ENCODE measurements at regions not wholly inside any gene's neighbourhood (a gene's known extent, or its start where the extent isn't known, plus 50 kb on each side); places are given as distances from the start of the nearest gene placed in this dataset.
"Not testable (repeated sequence)": the region's sequence is repeated elsewhere in the genome, so short reads cannot be mapped to it uniquely, and the experiment has no call there.

DNA sequence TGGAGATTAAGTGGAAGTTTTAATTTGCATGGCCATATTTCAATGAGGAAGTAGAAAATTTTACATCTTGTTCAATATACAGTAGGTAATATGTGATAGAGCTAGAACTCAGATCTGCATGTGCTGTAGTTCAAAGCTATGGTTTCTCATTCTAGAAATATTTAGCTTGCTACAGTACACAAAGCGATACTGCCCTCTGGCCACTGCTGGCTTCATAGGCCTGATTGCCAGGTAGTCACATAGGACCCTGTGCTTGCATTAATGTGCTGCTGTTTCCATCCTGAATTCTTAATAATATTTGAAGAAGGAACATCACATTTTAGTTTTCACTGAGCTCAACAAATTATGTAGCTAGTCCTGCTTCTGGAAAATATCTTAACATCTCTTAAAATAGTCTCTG is 87.0 kb downstream of the PLSCR2 start:
- intact Hi-C loops (cut with DNase I), result no loop called here
- DNase-seq (ENCODE audit: low spot score), result no peak

- intact Hi-C loops (cut with DNase I), result no loop called here
- no peak for DNase-seq (ENCODE audit: low spot score)
Observed at GRCh38 chr3:146380046-146380445, 89.3 kb downstream of the PLSCR2 start.

DNA sequence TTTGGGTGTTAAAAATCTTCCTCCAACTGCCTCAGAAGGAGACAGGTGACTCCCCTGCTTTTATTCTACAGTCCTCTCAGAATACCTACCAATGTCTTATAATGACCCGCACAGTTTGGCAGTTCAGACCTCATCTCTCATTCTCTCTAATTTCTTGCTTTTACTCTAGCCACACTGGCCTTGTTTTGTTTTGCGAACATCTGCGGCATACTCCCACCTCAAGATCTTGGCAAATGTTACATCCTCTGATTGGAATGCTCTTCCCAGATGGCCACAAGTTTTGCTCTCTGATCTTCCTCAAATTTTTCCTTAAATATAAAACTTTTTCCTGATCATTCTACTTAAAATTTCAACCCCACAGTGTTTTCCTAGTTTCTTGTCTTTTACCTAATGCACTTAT is 94.1 kb downstream of the PLSCR2 start:
- DNase-seq (ENCODE audit: low spot score), result no peak
- intact Hi-C loops (cut with DNase I), result no loop called here

DNA sequence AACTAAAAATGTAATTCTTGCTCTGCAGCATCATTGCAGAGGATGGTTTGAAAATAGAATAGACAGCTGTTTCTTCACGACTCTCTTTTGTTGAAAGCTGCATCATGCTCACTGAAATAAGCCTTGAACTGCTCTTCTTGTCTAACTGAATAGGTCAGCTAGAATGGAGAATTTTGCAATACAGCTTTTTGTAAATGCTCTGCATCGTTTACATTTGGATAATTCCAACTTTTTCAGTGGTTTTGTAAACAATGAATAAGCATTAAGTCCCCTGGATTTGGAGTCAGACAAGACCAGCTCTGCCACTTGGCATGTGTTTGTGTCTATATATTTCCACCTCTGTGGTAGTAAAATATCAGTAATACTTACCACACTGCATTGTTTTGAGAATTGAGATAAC is 95.2 kb downstream of the PLSCR2 start:
- intact Hi-C loops (cut with DNase I), result no loop called here
- no peak for DNase-seq (ENCODE audit: low spot score)

GRCh38 chr3:146371902-146372301 is 97.5 kb downstream of the PLSCR2 start:
- no peak for DNase-seq (ENCODE audit: low spot score)
- intact Hi-C loops (cut with DNase I), result no loop called here

DNA sequence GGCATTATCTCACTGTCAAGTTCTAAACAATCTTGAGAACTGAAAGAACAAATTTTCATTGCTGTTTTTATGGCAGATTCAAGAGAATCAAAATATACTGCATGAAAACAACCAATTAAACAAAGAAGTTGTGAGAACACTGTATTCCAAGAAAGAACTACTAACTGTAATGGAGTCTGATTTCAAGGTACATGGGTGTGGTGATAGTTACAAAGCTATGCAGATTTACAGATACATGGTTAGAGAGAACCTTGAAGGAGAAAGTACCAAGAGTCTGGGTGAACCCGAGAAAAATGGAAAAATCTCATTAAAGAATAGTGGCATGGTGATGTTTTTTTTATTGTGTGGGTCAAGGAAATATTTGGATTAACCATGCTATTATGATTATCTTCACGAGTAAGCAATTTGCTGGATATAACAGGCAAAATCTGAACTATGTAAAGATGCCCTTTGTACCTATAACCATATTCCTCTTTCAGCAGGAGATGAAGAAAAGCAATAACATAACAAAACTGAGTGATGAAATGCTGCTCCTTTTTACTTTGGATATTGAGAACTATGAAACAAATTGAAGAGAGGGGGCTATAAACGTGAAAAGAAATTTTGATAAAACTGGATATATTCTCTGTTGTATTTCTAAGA is 100.4 kb downstream of the PLSCR2 start:
- intact Hi-C loops (cut with DNase I), result no loop called here
- no peak for DNase-seq (ENCODE audit: low spot score)

DNA sequence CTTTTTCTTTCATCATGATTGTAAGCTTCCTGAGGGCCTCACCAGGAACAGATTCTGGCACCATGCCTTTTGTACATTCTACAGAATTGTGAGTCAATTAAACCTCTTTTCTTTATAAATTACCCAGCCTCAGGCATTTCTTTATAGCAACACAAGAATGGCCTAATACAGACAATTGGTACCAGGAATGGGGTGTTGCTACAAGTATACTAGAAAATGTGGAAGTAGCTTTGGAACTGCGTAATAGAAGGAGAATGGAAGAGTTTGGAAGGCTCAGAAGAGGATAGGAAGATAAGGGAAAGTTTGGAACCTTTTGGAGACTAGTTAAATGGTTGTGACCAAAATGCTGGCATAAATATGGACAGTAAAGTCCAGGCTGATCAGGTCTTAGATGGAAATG is 108.9 kb upstream of the PLSCR4 start:
- intact Hi-C loops (cut with DNase I), result no loop called here
- DNase-seq (ENCODE audit: low spot score), result no peak

DNA sequence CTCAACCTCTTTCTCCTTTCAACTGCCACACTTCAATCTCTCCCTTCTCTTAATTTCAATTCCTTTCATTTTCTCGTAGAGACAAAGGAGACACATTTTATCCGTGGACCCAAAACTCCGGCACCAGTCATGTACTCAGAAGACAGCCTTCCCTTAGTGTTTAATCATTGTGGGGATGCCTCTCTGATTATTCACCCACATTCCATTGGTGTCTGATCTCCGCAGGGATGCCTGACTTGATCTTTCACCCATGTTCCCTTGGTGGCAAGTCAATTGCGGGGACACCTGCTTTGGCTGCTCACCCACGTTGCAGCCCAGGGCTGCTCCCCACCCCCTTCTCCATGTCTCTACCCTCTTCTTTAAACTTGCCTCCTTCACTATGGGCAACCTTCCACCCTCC is 103.5 kb upstream of the PLSCR4 start:
- intact Hi-C loops (cut with DNase I); DNase-seq (ENCODE audit: low spot score): not testable (repeated sequence)

DNA sequence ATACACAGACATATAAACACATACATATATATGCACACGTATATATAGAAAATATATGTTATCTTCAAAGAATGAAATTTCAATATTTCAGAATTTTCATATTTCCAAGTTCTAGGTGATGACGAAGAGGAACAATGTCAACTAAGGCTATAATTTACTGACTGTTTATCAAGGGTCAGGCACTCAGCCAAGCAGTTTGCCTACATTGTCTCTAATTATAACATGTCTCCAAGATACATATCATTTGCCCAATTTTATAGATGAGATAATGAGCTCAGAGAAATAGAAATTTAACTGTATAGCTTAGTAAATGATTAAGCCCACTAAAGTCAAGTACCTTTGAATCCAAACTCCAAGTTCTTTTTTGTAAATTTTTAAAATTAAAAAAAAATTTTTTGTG is 99.9 kb upstream of the PLSCR4 start:
- intact Hi-C loops (cut with DNase I), result no loop called here
- no peak for DNase-seq (ENCODE audit: low spot score)

DNA sequence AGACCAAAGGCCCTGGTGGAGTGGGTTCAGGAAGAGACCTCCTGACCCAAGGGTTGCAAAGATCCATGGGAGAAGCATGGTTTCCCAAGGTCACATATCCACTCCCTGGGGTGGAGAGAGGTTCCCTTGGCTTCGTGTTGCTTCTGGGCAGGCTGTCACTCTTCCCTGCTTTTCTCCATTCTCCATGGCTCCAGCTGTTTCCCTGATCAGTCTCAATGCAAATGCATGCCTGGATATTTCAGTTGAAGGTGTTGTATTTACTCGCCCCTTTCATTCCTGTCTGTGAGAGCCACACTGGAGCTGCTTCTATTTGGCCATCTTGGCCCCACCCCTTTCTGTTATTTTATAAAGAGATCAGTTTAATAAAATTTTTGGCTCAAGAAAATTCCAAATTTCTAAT is 95.0 kb upstream of the PLSCR4 start:
- DNase-seq (ENCODE audit: low spot score), result no peak
- intact Hi-C loops (cut with DNase I), result no loop called here

- no peak for DNase-seq (ENCODE audit: low spot score)
- intact Hi-C loops (cut with DNase I), result no loop called here
Observed at GRCh38 chr3:146343551-146343950, 92.6 kb upstream of the PLSCR4 start.

- DNase-seq (ENCODE audit: low spot score), result no peak
- intact Hi-C loops (cut with DNase I), result no loop called here
Observed at GRCh38 chr3:146342989-146343388, 92.1 kb upstream of the PLSCR4 start.

GRCh38 chr3:146339349-146339748 is 88.4 kb upstream of the PLSCR4 start:
- intact Hi-C loops (cut with DNase I), result no loop called here
- DNase-seq (ENCODE audit: low spot score), result no peak

- DNase-seq (ENCODE audit: low spot score), result no peak
- intact Hi-C loops (cut with DNase I), result no loop called here
Observed at GRCh38 chr3:146337991-146338390, 87.1 kb upstream of the PLSCR4 start.

GRCh38 chr3:146335386-146335785 is 84.5 kb upstream of the PLSCR4 start:
- no peak for DNase-seq (ENCODE audit: low spot score)
- intact Hi-C loops (cut with DNase I), result no loop called here

- intact Hi-C loops (cut with DNase I), result no loop called here
- no peak for DNase-seq (ENCODE audit: low spot score)
Observed at GRCh38 chr3:146334151-146334550, 83.2 kb upstream of the PLSCR4 start.

DNA sequence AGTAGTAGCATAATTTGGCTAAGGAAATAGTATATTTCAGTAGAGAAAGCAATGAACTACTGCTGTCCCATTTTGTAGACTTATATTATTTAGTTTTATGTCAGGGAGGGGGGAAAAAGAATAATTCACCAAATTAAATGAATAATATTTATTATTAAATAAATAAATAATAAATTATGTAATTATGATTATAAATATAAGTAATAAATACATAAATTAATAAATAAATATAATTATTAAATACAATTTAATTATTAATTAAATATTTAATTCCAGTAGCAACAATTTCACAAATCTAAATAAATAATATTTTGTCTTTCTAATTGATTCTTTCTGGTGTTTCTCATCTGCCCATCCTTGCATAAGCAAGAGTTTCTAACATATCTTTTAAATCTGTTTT is 81.1 kb upstream of the PLSCR4 start:
- DNase-seq (ENCODE audit: low spot score), result no peak
- intact Hi-C loops (cut with DNase I), result no loop called here

GRCh38 chr3:146326875-146327543 is 76.1 kb upstream of the PLSCR4 start:
- intact Hi-C loops (cut with DNase I), result loop anchor here in 1 of 2 donors (5.0 kb wide), 1 partner anchor 110 kb away; no protein-coding TSS in a partner anchor
- DNase-seq (ENCODE audit: low spot score), result no peak

GRCh38 chr3:146325170-146325569 is 74.3 kb upstream of the PLSCR4 start:
- no peak for DNase-seq (ENCODE audit: low spot score)
- intact Hi-C loops (cut with DNase I), result loop anchor here in 1 of 2 donors (5.0 kb wide), 1 partner anchor 108 kb away; no protein-coding TSS in a partner anchor

- DNase-seq (ENCODE audit: low spot score), result no peak
- intact Hi-C loops (cut with DNase I), result no loop called here
Observed at GRCh38 chr3:146322216-146322817, 71.4 kb upstream of the PLSCR4 start.

DNA sequence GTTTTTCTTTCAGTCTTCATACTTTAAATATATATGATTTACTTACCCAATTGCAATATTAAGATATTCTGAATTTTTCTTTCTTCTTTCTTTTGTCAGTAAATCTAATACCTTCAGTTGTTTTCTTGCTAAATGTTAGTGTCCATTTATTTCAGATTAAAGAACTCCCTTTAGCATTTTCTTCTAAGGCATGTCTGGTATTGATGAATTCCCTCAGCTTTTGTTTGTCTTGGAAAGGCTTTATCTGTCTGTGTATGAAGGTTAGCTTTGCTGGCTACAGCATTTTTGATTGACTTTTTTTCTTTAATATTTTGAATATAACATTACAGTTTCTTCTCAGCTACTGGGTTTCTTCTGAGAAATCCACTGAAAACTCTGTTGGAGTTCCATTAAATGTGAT is 64.0 kb upstream of the PLSCR4 start:
- DNase-seq (ENCODE audit: low spot score), result no peak
- intact Hi-C loops (cut with DNase I), result no loop called here

All from posterior vena cava (tissue), 2 donors.